NT2/D1 (cell line): ENCODE measurements at regions not wholly inside any gene's neighbourhood (a gene's known extent, or its start where the extent isn't known, plus 50 kb on each side); places are given as distances from the start of the nearest gene placed in this dataset.

ENCODE experiments used
- DNase-seq: peaks from one replicate; pipeline ENCODE4 v3.0.0-alpha.2; 2011; ENCODE audit warnings: low read depth, low spot score
- H3K27me3 ChIP-seq: 2 replicates; pipeline ENCODE4 v1.6.0; 2011; ENCODE audit warnings: mild to moderate bottlenecking; ENCODE audit not compliant: insufficient read length, insufficient read depth
- H3K36me3 ChIP-seq: 2 replicates; pipeline ENCODE4 v1.6.1; 2011; ENCODE audit warnings: mild to moderate bottlenecking, low read length, mixed read lengths; ENCODE audit not compliant: insufficient read depth, insufficient read length
- H3K4me1 ChIP-seq: 2 replicates; pipeline ENCODE4 v1.5.1; 2011; ENCODE audit not compliant: insufficient read depth, insufficient read length
- H3K4me3 ChIP-seq: 2 replicates; pipeline ENCODE4 v1.5.1; 2011; ENCODE audit warnings: low read depth; ENCODE audit not compliant: insufficient read length
- H3K9ac ChIP-seq: 2 replicates; pipeline ENCODE4 v1.6.0; 2011; ENCODE audit warnings: low read depth; ENCODE audit not compliant: insufficient read length
- H3K9me3 ChIP-seq: 2 replicates; pipeline ENCODE4 v1.5.1; 2011; ENCODE audit warnings: mild to moderate bottlenecking, low read length; ENCODE audit not compliant: insufficient read depth
- SUZ12 ChIP-seq: IDR thresholded peaks from 2 replicates; pipeline ENCODE4 v1.6.1; 2011; ENCODE audit not compliant: insufficient read length, insufficient read depth; ENCODE audit errors: extremely low read depth
- YY1 ChIP-seq: IDR thresholded peaks from 2 replicates; pipeline ENCODE4 v1.6.1; 2011; ENCODE audit not compliant: insufficient read length, insufficient read depth
- ZNF274 ChIP-seq: IDR thresholded peaks from 2 replicates; pipeline ENCODE4 v1.6.1; 2011; ENCODE audit warnings: mild to moderate bottlenecking, low read depth, low read length

DNA sequence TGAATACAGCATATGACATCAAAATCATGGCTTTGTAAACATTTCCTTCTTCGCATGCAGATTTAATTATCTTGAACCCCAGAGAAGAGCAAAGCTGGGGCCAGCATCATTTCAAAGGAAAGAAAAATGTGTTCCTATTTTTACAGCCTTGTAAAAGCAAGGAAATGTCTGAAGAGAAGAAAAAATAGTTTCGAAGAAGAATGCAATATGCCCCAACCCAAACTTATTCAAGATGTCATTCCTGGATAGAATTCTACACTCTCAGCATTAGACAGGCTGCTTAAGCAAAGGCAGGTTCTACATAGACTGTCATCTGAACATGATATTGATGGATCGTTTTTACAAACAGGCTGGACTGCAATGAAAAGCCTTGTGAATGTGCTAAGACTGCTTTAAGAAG lies 900.8 kb downstream of the TTLL7 start:
- Histone ChIP-seq H3K9me3 (no peaks in the 10 kb centered on the region), H3K4me1 (no peaks in the 10 kb centered on the region), H3K36me3 (no peaks in the 10 kb centered on the region), H3K4me3 (no peak overlapping the region), H3K9ac (no peak overlapping the region), H3K27me3 (no peaks in the 10 kb centered on the region)
- DNase-seq: no peak
- no peak for TF ChIP-seq ZNF274
- no peak for TF ChIP-seq YY1
- TF ChIP-seq SUZ12: no peak

DNA sequence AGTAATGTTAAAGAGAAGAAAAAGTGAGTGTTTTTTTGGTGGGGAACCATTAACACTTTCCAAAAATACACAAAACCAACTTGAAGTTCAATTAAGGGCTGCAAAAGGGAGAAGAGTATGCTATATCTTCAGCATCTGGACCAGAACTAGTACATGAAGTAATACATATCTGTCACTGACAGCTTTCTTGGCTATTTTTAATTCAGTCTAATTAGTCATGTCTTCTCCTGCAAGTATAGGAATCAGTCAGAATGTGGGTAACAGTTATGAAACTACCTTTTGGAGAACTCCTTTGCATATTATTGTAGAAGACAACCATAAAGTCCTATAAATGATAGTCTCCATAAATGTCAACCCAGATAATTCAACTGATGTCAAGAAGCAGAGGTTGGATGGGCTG lies 901.2 kb downstream of the TTLL7 start:
- Histone ChIP-seq H3K9ac (no peak overlapping the region), H3K4me1 (no peaks in the 10 kb centered on the region), H3K4me3 (no peak overlapping the region), H3K27me3 (no peaks in the 10 kb centered on the region), H3K36me3 (no peaks in the 10 kb centered on the region), H3K9me3 (no peaks in the 10 kb centered on the region)
- DNase-seq: no peak
- TF ChIP-seq YY1: no peak

DNA sequence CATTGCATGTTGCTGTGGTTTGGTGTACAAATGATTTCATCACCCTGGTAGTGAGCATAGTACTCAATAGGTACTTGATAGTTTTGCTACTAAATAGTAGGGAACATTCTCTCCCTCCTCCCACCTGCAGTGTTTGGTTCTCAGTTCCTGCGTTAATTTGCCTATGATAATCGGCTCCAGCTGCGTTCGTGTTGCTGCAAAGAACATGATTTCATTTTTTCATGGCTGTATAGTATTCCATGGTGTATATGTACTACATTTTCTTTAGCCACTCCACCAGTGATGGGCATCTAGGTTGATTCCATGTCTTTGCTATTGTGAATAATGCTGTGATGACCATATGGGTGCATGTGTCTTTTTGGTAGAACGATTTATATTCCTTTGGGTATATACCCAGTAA lies 903.4 kb downstream of the TTLL7 start:
- no peaks in the 10 kb centered on the region for H3K27me3 ChIP-seq
- H3K36me3 ChIP-seq: no peaks in the 10 kb centered on the region
- no peak for DNase-seq
- TF ChIP-seq YY1: no peak
- H3K9ac ChIP-seq: no peak overlapping the region
- no peaks in the 10 kb centered on the region for H3K4me1 ChIP-seq
- H3K9me3 ChIP-seq: no peaks in the 10 kb centered on the region
- H3K4me3 ChIP-seq: no peak overlapping the region

DNA sequence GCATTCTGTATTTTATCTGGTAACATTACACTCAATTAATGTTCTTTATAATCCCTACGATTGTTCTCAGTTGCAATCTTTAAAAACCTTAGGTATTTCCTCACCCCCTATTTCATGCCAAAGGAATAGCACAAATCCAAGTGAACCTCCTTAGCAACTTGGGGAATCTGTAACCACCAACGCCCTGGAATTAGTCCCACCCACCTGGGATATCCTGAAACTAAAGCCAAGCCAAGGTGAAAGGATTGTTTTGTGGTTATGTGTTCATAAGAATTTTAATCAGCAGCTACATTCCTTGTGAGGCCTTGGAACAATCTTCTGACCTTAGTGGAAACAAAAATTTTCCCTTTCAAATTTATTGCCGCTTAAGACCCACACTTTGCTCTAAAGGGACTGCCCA lies 908.7 kb downstream of the TTLL7 start:
- H3K4me1 ChIP-seq: no peaks in the 10 kb centered on the region
- TF ChIP-seq SUZ12 (no peak), ZNF274 (no peak), YY1 (no peak)
- no peak for DNase-seq
- H3K4me3 ChIP-seq: no peak overlapping the region
- H3K36me3 ChIP-seq: no peaks in the 10 kb centered on the region
- H3K27me3 ChIP-seq: no peaks in the 10 kb centered on the region
- H3K9me3 ChIP-seq: no peaks in the 10 kb centered on the region
- H3K9ac ChIP-seq: no peak overlapping the region

DNA sequence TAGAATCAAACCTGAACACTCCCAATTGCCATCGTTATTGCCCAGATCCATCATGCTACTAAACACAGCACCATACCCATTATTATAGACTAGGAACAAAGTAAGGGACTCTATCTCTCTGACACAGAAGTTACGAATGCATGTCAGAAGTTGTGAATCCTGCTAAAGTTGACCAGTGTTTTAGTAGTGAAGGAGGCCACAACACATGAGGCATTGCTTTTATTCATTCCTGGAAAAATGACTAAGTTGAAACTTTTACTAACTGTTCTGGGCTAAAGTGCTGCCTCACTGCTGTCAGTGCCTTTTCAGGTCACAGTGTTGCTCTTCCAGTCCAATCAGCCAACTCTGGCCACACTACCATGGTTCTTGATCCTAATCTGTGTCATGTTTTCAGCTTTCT lies 911.1 kb downstream of the TTLL7 start:
- Histone ChIP-seq H3K4me3 (no peak overlapping the region), H3K36me3 (no peaks in the 10 kb centered on the region), H3K4me1 (no peaks in the 10 kb centered on the region), H3K9me3 (no peaks in the 10 kb centered on the region), H3K27me3 (no peaks in the 10 kb centered on the region), H3K9ac (no peak overlapping the region)
- DNase-seq: no peak
- TF ChIP-seq ZNF274 (no peak), YY1 (no peak), SUZ12 (no peak)

DNA sequence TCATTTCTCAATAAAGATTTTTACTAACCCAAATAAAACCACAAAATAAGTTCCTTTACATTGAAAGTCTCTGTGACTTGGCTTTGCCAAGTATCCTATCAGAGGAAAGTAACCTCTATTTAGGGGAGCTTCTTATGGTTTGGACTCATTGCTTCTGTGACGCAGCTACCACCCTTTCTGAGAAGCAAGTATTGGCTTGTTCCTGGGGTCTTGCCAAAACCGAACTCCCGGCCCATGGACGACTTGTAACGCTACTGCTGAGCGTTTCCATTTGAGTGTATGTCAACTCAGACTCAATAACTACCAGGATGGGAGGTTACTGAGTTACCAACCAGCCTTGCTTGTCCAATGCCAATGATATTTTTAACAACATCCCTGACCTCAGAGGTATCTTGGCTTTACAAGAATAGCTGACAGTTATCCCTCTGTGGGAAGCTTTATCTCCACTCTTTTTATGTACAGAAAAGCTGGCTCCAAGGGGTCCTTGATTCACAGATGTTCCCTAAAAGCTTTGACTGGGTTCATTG lies 911.9 kb downstream of the TTLL7 start:
- DNase-seq: no peak

DNA sequence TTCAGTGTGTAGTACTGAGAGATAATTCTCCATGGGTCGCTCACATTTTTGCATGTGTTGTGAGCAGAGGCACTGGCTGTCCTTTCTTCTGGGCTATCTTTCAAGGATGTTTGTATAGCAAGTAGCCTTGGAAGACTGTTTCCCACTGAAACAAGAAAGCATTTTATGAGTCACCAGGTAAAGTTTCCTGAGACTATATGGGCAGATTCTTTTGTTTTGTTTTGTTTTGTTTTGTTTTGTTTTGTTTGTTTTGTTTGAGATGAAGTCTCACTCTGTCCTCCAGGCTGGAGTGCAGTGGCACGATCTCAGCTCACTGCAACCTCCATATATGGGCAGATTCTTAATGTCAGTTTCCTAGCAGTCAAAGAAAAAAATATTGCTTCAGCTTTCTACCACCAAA lies 912.6 kb downstream of the TTLL7 start:
- no peaks in the 10 kb centered on the region for H3K4me1 ChIP-seq
- H3K9me3 ChIP-seq: no peaks in the 10 kb centered on the region
- no peaks in the 10 kb centered on the region for H3K27me3 ChIP-seq
- TF ChIP-seq SUZ12 (no peak), YY1 (no peak), ZNF274 (no peak)
- no peak for DNase-seq
- H3K36me3 ChIP-seq: no peaks in the 10 kb centered on the region
- H3K4me3 ChIP-seq: no peak overlapping the region
- no peak overlapping the region for H3K9ac ChIP-seq

More for the DNA sequence above, 911.9 kb downstream of the TTLL7 start:
- H3K9ac ChIP-seq: no peak overlapping the region
- no peaks in the 10 kb centered on the region for H3K36me3 ChIP-seq
- H3K4me1 ChIP-seq: no peaks in the 10 kb centered on the region
- TF ChIP-seq ZNF274: no peak
- TF ChIP-seq SUZ12: no peak
- no peak for TF ChIP-seq YY1
- no peaks in the 10 kb centered on the region for H3K27me3 ChIP-seq
- H3K4me3 ChIP-seq: no peak overlapping the region
- H3K9me3 ChIP-seq: no peaks in the 10 kb centered on the region

DNA sequence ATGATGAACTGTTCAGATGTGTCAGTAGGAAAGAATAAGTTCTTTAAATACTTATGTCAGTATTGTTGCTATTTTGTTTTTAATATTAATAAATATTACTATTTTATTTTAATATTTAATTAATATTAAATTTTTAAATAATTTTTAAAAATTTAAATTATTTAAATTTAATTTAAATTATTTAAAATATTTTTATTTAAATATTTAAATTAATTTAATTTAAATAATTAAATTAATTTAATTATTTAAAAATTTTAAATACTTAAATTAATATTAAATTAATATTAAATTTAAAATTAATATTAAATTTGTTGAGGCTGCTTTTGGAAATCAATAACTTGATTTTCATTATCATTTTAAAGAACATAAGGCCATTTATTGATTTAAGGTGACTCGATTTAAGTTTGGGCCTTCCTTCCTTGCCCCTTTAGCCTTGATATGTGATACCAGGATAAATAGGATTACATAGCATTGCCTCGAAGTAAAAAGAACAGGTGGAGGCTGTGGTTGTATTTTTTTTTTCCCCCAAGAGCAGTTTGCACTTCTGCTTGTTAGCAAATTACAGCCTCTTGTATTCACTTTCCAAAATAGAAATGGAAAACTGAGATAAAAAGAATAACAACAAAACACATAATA lies 915.2 kb downstream of the TTLL7 start:
- no peak for TF ChIP-seq YY1
- no peak for TF ChIP-seq SUZ12
- TF ChIP-seq ZNF274: no peak
- Histone ChIP-seq H3K36me3 (no peaks in the 10 kb centered on the region), H3K4me1 (no peaks in the 10 kb centered on the region), H3K9ac (no peak overlapping the region), H3K4me3 (no peak overlapping the region), H3K27me3 (no peaks in the 10 kb centered on the region), H3K9me3 (no peaks in the 10 kb centered on the region)
- DNase-seq: no peak
